IMR-90 (cell line): ENCODE measurements at regions not wholly inside any gene's neighbourhood (a gene's known extent, or its start where the extent isn't known, plus 50 kb on each side); places are given as distances from the start of the nearest gene placed in this dataset.

ENCODE experiments used
- FOS ChIP-seq: fragments of 150-350 bp; IDR thresholded peaks from 2 replicates; pipeline ENCODE4 v1.6.1; 2016; ENCODE audit warnings: low read depth, low read length
- MAFK ChIP-seq: IDR thresholded peaks from 2 replicates; pipeline ENCODE4 v1.6.1; 2012; ENCODE audit warnings: low read depth, low read length, improper control_type of control experiment
- MAZ ChIP-seq: IDR thresholded peaks from 2 replicates; pipeline ENCODE4 v1.6.1; 2012; ENCODE audit warnings: low read depth, mild to moderate bottlenecking, low read length, improper control_type of control experiment, moderate library complexity, borderline replicate concordance
- RFX5 ChIP-seq: IDR thresholded peaks from 2 replicates; pipeline ENCODE4 v1.8.0; 2012; ENCODE audit warnings: low read depth, mild to moderate bottlenecking, low read length, moderate library complexity
- TF ChIP-seq, protein P1 (sequence below): conservative IDR thresholded peaks from 2 replicates; pipeline ENCODE4 v1.5.1; 2012; ENCODE audit warnings: mild to moderate bottlenecking, low read depth, low read length, improper control_type of control experiment
- TF ChIP-seq, protein P2 (sequence below): fragments of 150-350 bp; IDR thresholded peaks from 2 replicates; pipeline ENCODE4 v1.6.1; 2017; ENCODE audit warnings: mild to moderate bottlenecking, antibody characterized with exemption, low read length, low read depth
- TF ChIP-seq, protein P3 (sequence below): fragments of 150-350 bp; IDR thresholded peaks from 2 replicates; pipeline ENCODE4 v1.6.1; 2016; ENCODE audit warnings: low read depth, mild to moderate bottlenecking, low read length, moderate library complexity, borderline replicate concordance

DNA sequence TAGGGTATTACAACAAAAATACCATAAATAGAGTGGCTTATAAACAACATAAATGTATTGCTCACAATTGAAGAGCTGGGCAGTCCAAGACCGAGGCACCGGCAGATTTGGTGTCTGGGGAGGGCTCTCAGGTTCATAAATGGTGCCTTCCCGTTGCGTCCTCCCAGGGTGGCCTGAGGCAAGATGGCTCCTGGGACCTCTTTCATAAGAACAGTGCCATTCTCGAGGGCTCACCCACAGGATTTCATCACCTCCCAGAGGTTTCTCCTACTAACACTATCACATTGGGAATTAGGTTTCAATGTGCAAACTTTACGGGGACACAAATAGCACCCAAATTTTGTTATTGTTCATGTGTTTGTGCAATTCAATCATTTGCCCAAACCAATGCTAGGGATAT is 793.5 kb upstream of the HS6ST1 start:
- no peak for TF ChIP-seq RFX5
- no peak for TF ChIP-seq MAZ
- TF ChIP-seq FOS = no peak
- TF ChIP-seq, protein P1, sequence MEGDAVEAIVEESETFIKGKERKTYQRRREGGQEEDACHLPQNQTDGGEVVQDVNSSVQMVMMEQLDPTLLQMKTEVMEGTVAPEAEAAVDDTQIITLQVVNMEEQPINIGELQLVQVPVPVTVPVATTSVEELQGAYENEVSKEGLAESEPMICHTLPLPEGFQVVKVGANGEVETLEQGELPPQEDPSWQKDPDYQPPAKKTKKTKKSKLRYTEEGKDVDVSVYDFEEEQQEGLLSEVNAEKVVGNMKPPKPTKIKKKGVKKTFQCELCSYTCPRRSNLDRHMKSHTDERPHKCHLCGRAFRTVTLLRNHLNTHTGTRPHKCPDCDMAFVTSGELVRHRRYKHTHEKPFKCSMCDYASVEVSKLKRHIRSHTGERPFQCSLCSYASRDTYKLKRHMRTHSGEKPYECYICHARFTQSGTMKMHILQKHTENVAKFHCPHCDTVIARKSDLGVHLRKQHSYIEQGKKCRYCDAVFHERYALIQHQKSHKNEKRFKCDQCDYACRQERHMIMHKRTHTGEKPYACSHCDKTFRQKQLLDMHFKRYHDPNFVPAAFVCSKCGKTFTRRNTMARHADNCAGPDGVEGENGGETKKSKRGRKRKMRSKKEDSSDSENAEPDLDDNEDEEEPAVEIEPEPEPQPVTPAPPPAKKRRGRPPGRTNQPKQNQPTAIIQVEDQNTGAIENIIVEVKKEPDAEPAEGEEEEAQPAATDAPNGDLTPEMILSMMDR = no peak
- TF ChIP-seq, protein P2, sequence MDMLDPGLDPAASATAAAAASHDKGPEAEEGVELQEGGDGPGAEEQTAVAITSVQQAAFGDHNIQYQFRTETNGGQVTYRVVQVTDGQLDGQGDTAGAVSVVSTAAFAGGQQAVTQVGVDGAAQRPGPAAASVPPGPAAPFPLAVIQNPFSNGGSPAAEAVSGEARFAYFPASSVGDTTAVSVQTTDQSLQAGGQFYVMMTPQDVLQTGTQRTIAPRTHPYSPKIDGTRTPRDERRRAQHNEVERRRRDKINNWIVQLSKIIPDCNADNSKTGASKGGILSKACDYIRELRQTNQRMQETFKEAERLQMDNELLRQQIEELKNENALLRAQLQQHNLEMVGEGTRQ = no peak
- no peak for TF ChIP-seq MAFK
- TF ChIP-seq, protein P3, sequence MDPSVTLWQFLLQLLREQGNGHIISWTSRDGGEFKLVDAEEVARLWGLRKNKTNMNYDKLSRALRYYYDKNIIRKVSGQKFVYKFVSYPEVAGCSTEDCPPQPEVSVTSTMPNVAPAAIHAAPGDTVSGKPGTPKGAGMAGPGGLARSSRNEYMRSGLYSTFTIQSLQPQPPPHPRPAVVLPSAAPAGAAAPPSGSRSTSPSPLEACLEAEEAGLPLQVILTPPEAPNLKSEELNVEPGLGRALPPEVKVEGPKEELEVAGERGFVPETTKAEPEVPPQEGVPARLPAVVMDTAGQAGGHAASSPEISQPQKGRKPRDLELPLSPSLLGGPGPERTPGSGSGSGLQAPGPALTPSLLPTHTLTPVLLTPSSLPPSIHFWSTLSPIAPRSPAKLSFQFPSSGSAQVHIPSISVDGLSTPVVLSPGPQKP = no peak
